ENCODE measurements at regions not wholly inside any gene's neighbourhood (a gene's known extent, or its start where the extent isn't known, plus 50 kb on each side); places are given as distances from the start of the nearest gene placed in this dataset.

DNA sequence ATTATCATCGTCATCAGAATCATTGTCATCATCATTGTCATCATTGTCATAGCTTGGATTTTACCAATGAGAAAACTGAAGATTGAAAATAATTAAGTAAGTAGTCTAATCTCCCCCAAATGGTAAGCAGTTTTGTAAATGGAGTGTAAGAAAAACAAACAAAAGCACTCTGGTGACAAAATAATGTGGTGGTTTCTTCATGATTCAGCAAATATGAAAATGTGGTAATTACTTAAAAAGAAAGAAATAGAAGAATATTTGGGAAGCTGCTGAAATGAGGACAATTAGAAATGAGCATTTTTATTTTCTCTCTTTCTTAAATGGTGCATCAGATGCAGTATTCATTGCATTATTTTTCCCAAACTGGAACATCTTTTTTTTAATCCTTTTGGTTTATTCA is 514.4 kb downstream of the DCDC2C start:
- no peak for TF ChIP-seq CTCF (IDR thresholded peaks at IDR 0.05; ENCODE audit: low read depth, low read length, poor library complexity, severe bottlenecking)
- no peak for TF ChIP-seq EZH2phosphoT487 (IDR thresholded peaks at IDR 0.05; ENCODE audit: borderline replicate concordance, low read length)
